GM13977 (cell line): ENCODE measurements at regions not wholly inside any gene's neighbourhood (a gene's known extent, or its start where the extent isn't known, plus 50 kb on each side); places are given as distances from the start of the nearest gene placed in this dataset.

Experiments used
- DNase-seq: peaks from one replicate; pipeline ENCODE4 v3.0.0; 2012; ENCODE audit warnings: low spot score
- CTCF ChIP-seq: IDR thresholded peaks from 2 replicates; pipeline ENCODE4 v1.5.1; 2012; ENCODE audit warnings: mild to moderate bottlenecking, control low read depth; ENCODE audit not compliant: insufficient read depth; ENCODE audit errors: extremely low read depth, missing control alignments
- in situ Hi-C: fragments of 300-500 bp; cut with MboI; formaldehyde crosslinking; loops from one replicate; pipeline ENCODE4 v1.12.0; 2022; ENCODE audit warnings: low sequenced_read_pairs, low pct_unique_long_range_greater_than_20kb, mixed read lengths, inconsistent platforms; ENCODE audit not compliant: unreplicated experiment

GRCh38 chr11:90836031-90836430, 613.2 kb upstream of the CHORDC1 start:
- in situ Hi-C loops, result no loop called here
- DNase-seq, result no peak
- TF ChIP-seq CTCF, result no peak

- TF ChIP-seq CTCF, result no peak
- no peak for DNase-seq
- in situ Hi-C loops, result no loop called here
These were observed 600.6 kb upstream of the CHORDC1 start for GRCh38 chr11:90823446-90823845.

GRCh38 chr11:90822996-90823395, 600.1 kb upstream of the CHORDC1 start:
- in situ Hi-C loops, result no loop called here
- TF ChIP-seq CTCF, result no peak
- DNase-seq, result no peak

GRCh38 chr11:90818196-90818745, 595.4 kb upstream of the CHORDC1 start:
- TF ChIP-seq CTCF, result no peak
- DNase-seq, result no peak
- in situ Hi-C loops, result no loop called here

- no peak for TF ChIP-seq CTCF
- in situ Hi-C loops, result no loop called here
These were observed 586.7 kb upstream of the CHORDC1 start for GRCh38 chr11:90809581-90809980.

GRCh38 chr11:90805172-90805571, 582.3 kb upstream of the CHORDC1 start:
- in situ Hi-C loops, result no loop called here
- no peak for TF ChIP-seq CTCF
- DNase-seq, result no peak

More at GRCh38 chr11:90809581-90809980, 586.7 kb upstream of the CHORDC1 start:
- DNase-seq, result no peak

GRCh38 chr11:90803831-90804230, 581.0 kb upstream of the CHORDC1 start:
- no peak for DNase-seq
- in situ Hi-C loops, result no loop called here
- no peak for TF ChIP-seq CTCF
